Stimulated activated CD8-positive, alpha-beta memory T cell treated with anti-CD3 and anti-CD28 coated beads, Interleukin-4, amount 100 ng/mL, for 24 hours (primary cell): ENCODE measurements at regions not wholly inside any gene's neighbourhood (a gene's known extent, or its start where the extent isn't known, plus 50 kb on each side); places are given as distances from the start of the nearest gene placed in this dataset.

ENCODE experiments used
- DNase-seq: peaks from one replicate; pipeline ENCODE4 v3.0.0-alpha.2; 2020; ENCODE audit warnings: low read depth

- no peak for DNase-seq
Observed at GRCh38 chr12:77777274-77777673, 53.4 kb upstream of the NAV3 start.

GRCh38 chr12:77774761-77775160 lies 55.9 kb upstream of the NAV3 start:
- DNase-seq: no peak

DNA sequence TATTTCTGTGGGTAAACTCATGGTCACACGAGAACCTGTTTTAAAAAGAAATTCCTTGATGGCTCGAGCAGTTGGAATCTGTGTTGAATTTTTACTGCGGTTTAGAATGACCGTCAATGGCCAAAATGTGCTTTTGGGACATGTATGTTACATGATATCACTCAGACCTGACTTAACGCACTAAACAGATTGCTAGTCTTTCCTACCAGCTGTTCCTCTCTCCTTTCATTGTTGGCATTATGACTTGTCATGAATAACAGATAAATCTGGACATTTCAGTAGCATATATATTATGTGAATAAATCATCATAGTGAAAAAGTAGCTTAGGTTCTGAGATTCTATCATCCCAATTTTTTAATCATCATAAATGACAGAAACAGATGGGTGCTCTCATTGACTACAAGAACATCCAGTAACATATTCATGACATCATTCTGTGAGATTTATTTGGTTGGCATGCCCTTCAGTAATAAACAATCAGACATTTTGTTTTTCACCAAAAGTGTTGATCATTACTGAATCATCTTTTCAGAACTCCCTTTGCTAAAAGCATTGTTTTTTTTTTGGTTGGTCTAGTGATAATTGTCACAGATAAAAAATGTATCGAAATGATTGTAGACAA lies 57.9 kb upstream of the NAV3 start:
- DNase-seq: no peak

- DNase-seq: no peak
Observed at GRCh38 chr12:77768558-77768957, 62.1 kb upstream of the NAV3 start.

- DNase-seq: no peak
Observed at GRCh38 chr12:77767756-77768343, 62.8 kb upstream of the NAV3 start.

DNA sequence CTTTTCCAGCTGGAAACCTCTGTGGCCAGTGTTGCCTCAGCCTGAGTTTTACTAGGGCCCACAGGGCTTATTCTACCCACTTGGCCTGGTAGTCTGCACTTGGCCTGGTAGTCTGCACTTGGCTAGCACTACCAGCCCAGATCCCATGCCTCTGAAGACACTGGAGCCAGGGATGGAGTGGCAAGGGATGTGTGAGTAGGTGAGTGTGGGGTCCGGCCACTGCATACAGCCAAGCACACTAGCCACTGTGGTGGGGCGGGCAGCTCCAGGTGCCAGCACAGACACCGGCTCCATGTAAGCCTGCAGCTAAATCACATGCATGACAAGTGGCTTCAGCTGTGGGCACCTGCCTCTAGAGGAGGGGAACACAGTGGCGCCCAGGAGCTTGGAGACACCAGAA lies 63.4 kb upstream of the NAV3 start:
- no peak for DNase-seq

DNA sequence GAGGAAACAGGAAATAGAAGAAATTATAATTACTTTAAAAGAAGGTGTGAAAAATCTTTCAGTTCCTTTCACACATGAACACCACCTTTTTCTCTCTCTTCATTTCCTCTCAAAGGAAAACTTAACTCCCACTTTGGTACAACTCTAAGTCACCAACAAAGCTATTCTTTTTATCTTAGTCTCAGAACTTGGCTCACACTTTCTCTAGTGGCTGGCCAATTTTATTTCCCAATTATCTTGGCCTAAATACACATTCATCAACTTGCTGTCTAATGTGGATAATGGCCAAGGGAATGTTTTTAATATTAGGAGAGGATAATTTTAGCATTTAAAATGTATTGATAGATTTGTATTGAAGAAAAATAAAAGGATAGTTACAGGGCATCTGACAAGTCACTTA lies 64.5 kb upstream of the NAV3 start:
- no peak for DNase-seq

GRCh38 chr12:77761286-77761685 lies 69.4 kb upstream of the NAV3 start:
- DNase-seq: no peak

DNA sequence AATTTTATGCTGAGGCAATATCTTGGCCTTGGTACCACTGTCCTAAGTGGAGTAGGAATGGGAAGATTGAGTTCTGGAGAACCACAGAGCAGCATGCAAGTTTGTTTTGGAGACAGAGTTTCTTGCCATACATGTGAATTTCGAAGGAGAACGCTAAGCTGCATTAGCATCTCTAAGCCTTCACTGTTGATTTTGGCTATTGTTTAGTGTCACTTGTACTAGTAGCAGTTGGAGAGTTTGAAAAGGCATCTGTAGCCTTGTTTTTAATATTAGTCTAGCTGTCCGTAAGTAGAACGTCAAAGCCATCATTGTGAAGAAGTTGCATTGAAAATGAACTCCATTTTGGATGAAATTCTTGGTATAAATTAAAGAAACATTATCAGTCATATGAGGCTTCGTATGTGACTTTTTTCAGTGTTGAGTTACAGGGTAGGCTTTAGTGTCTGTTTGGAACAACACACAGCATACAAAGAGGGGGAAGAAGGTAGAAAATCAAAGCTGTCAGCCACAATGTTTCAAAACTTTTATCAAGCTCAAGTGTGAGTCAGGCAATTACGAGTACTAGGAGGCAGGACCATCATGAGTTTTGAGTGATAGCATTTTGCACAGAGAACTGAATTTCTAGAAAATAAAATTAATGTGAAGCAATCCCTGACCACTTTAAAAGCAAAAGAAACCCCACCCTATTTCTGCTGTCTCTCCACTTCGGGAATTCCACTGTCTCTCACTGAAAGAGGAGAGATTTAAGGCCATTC lies 70.2 kb upstream of the NAV3 start:
- DNase-seq: no peak

- no peak for DNase-seq
Observed at GRCh38 chr12:77754086-77754485, 76.6 kb upstream of the NAV3 start.

DNA sequence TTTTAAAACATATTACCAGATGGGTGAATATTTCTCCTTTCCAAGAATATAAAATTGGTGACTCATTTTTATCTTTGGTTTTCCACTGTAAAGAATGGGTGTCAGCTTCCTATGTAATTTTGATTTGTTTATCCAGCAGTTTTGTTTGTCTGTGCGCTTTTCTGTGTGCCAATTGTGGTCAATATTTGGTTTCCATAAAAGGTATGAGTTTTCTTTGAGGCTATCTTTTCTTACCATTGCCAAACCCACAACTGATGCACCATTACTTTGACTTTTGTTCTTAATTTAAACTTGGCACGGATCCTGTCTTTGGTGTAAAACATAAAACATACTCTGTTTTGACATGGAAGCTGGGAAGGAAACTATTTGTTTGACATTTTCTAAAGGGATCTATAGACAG lies 78.8 kb upstream of the NAV3 start:
- no peak for DNase-seq

GRCh38 chr12:77746096-77746495 lies 84.6 kb upstream of the NAV3 start:
- no peak for DNase-seq

GRCh38 chr12:77745624-77746023 lies 85.1 kb upstream of the NAV3 start:
- DNase-seq: no peak

- no peak for DNase-seq
Observed at GRCh38 chr12:77742631-77743030, 88.1 kb upstream of the NAV3 start.

- DNase-seq: no peak
Observed at GRCh38 chr12:77741974-77742517, 88.6 kb upstream of the NAV3 start.

DNA sequence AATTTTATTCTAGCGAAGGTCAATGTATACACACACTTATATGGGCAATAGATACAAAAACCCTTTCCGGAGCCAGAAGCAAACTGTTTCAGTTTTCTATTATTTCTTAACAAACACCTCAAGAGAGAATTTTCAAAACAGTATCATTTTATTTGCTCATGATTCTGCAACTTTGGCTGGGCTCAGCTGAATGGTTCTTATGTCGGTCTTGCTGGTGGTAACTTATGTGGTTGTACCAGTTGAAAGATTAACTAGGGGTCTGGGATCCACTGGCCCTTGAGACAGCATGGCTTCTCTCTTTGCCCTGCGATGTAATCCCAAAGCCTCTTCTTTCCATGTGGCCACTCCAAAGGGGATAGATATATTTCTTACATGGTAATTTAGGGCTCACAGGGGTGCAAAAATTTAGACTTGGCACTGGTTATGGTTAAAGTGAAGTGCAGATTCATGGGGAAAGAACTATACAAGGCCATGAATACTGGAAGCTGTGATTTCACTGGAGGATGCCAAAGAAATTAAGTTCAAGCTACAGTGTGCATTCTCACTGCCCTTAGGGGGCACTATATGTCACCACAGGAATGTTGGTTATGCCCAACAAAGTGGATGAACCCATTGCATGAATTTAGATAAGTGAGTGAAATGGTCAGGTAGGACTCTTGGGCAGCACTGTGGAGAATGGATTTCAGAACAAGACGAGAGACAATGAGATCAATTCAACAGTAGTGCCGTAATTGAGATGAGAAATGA lies 94.3 kb upstream of the NAV3 start:
- DNase-seq: no peak

DNA sequence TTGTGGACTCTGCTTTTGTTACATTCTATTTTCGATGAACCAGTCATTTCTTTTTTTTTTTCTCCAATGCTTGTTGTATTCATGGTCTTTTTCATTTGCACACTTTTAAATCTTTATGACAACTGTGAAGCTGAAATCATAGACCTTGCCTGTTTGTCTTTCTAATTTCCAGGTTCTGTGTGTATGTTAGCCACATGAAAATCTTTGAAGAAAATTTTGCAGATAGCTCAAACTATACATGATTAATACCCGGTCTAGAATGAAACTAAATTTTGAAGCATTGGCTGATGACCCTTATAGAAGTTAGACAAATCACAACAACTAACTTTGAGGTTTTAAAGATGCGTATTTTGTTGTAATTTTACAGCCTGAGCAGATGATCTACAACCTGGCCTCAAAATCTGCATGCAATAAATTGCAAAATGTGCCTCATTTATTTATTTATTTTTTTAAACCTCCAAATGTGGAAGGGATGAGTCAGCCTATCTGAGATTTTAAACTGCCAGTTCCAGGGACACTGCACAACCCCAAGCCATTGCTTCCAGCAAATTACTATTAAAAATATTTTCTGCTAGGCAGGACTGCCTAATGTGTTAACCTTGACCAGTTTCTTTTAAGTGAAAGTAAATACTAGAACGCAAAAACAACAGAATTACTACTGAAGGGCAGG lies 96.3 kb upstream of the NAV3 start:
- no peak for DNase-seq

GRCh38 chr12:77728018-77728417 lies 102.7 kb upstream of the NAV3 start:
- no peak for DNase-seq

DNA sequence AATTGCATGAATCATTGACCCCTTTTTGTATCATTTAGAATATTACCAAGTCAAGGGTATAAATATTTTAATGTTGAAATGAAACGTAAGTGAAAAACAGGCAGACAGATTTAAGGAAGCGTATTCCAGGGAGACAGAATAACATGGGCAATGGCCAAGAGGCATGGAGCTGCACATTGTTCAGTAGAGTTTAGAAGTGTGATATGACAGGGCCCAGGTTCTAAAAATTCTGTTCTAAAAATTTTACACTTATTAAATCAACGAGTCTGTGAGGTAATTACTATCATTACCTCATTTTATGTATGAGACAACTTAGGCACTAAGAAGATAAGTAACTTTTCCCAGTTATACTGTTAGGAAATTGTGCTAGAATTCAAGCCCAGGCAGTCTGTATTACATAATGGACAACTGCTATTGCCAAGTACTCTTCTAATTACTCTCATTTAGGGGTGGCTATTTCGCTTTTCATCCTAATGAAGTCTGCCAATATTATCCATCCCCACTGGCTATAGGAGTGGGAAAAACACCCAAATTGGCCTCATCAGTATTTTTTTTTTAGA lies 103.2 kb upstream of the NAV3 start:
- DNase-seq: no peak

DNA sequence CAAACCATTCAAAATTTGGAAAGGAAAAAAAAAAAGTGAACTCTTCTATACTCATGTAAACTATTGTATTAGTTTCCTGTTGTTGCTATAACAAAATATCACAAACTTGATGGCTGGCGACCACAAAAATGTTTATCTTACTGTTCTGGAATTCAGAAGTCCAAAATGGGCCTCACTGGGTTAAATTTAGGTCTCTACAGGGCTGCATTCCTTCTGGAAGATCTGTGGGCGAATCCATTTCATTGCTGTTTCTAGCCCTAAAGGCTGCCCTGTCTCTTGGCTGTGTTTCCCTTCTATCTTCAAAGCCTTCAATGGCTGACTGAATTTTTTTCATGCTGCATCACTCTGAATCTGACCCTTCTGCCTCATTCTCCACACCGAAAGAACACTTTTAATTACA lies 105.1 kb upstream of the NAV3 start:
- no peak for DNase-seq

GRCh38 chr12:77724367-77724957 lies 106.2 kb upstream of the NAV3 start:
- DNase-seq: no peak
